CD4-positive, alpha-beta T cell treated with Interleukin-12 subunit alpha and Interleukin-12 subunit beta, for 1 hour (primary cell): ENCODE measurements at regions not wholly inside any gene's neighbourhood (a gene's known extent, or its start where the extent isn't known, plus 50 kb on each side); places are given as distances from the start of the nearest gene placed in this dataset.
"Not testable (repeated sequence)": the region's sequence is repeated elsewhere in the genome, so short reads cannot be mapped to it uniquely, and the experiment has no call there.

Experiments used
- DNase-seq: peaks from one replicate; pipeline ENCODE4 v3.0.0-alpha.2; 2020

DNA sequence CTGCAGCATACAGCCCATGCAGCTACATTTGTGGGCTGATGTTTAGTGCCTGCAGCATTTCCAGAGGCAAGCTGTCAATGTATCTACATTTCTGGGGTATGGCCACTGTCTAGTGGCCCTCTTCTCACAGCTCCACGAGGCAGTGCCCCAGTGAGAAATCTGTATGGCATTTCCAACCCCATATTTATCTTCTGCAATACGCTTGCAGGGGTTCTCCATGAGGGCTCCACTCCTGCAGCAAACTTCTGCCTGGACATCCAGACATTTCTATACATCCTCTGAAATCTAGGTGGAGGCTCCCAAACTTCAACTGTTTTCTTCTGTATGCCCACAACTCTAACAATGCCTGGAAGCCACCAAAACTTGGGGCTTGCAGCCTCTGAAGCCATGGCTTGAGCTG lies 502.3 kb downstream of the C6orf118 start:
- DNase-seq: no peak

DNA sequence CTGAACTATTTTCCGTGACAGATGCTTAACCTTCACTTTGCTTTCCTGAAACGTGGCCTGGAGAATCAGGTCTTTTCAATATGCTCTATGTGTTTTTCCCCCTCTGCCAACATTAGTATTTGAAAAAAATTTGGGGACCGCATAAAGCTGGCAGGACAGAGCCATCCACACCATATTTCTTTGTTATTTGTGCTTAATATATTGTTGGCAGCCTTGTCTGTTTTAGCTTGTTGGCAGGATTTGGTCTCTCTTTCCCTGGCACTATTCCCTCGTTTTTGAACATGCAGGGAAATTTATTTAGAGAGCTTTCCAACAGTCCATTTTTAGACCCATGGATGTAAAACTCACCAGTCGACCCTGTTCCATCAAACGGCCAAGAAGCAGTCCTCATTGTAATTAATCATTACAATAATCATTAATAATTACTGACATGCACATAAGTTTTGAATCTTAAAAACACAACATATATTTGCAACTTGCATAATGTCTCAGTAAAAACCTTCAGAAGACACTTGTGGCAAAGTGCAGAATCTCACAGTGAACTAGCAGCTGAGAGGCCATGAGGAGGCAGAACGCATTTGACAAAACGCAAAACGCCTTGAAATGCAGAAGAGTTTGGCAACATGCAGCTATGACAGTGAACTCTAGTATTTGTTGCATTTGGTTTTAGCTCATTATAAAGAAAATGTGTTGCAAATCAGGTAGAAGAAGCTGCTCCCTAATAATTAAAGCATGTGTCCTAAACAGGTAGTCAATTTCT lies 514.2 kb downstream of the C6orf118 start:
- no peak for DNase-seq

GRCh38 chr6:164792666-164793065 lies 516.7 kb downstream of the C6orf118 start:
- no peak for DNase-seq

DNA sequence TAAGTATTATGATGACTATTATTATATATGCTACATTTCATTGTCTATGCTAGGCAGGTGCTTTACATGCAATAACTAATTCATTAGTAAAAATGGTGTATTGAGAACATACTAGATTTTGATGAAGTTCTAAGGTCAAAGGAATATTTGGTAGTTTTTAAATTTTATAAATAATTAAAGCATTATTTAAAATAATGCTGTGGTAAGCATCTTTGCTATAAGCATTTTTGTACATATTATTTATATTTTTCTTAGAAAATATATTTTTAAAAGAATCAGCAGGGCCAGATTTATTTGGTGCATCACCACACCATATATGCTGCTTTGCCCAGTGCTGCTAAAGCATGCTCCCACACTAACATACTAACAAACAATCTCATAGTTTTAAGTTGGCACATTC lies 517.9 kb downstream of the C6orf118 start:
- no peak for DNase-seq

DNA sequence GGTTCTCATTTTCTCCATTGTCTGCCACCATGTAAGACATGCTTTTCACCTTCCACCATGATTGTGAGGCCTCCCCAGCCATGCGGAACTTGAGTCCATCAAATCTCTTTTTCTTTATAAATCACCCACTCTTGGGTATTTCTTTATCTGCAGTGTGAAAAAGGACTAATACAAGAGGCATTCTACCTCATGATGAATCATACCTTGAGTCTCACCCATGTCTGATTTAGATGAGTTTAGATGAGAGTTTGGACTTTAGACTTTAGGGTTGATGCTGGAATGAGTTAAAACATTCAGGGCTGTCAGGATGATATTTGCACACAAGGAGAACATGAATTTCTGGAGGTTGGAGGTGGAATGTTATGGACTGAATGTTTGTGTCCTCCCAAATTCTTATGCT lies 545.6 kb downstream of the C6orf118 start:
- no peak for DNase-seq

DNA sequence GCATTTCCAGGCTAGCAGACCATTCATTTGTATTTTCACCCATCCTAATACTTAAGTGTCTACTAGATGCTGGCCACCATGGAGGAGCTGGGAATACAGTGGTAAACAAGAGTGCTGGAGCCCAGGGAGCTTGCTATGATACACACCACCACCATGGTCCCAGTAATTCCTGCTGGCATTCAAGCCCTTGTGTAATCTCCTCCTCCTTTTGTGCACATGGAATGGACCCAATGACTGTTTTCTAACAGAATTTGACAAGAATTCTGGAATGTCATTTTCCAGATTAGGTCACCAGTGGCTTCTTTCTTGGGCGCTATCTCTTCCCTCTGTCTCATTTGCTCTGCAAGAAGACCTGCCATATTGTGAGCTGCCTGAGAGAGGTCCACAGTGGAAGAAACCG lies 552.0 kb downstream of the C6orf118 start:
- DNase-seq: no peak

GRCh38 chr6:164756723-164757122 lies 552.7 kb downstream of the C6orf118 start:
- no peak for DNase-seq

- no peak for DNase-seq
Observed at GRCh38 chr6:164756142-164756541, 553.3 kb downstream of the C6orf118 start.

- DNase-seq: no peak
Observed at GRCh38 chr6:164753517-164753916, 555.9 kb downstream of the C6orf118 start.

DNA sequence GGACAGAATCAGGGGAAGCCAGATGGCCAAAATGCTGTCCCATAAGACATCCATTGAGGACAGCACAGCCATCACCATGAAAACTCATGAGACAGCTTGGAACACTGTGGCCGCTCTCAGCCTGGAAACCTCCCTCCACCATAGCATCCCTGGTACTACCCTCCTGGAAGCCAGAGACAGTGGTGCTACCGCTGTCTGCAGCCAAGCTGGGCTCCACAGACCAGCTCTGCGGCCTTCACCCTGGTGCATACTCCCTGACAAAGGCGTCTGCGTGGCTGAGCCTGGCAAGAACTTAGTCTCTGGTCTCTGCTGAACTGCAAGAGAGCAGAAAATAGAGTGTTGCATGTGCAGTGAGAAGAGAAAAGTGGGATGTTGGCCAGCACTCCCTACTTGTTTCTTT lies 558.0 kb downstream of the C6orf118 start:
- DNase-seq: no peak

GRCh38 chr6:164750128-164750527 lies 559.3 kb downstream of the C6orf118 start:
- DNase-seq: no peak

- DNase-seq: no peak
Observed at GRCh38 chr6:164749221-164750064, 560.0 kb downstream of the C6orf118 start.

GRCh38 chr6:164744301-164744700 lies 565.1 kb downstream of the C6orf118 start:
- no peak for DNase-seq

- DNase-seq: no peak
Observed at GRCh38 chr6:164741938-164742451, 567.4 kb downstream of the C6orf118 start.

GRCh38 chr6:164736090-164736489 lies 573.3 kb downstream of the C6orf118 start:
- not testable (repeated sequence) for DNase-seq

DNA sequence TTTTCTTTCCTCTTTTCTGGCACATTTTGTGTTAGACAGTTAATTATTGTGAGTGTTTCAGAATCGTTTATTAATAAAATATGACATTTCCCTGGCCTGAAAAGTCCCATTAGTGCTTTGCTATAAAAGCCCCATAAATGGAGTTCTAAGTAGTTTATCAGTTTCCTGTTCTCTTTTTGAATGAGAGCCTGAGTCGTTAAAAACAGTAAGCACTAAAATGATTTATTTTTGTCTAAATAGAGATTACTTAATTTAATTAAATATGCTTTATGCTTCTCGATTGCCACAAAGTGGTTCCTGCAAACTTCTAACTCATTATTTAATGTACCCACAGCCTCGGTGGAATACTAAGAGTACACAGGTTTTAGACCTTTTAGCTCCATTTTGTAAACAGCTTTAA lies 577.9 kb downstream of the C6orf118 start:
- no peak for DNase-seq

DNA sequence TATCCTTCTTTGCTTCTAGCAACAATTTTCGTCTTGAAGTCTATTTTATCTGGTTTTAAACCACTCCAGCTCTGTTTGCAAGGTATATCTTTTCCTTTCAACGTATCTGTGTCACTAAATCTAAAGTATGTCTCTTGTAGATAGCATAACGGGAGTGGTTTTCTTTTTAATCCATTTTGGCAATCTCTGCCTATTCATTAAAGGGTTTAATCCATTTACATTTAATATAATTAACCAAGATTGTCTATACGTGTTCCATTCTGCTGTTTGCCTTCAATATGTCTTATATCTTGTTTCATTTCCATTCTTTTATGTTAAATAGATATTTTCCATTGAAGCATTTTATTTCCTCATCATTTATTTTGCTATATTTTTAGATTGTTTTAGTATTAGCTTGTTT lies 587.9 kb downstream of the C6orf118 start:
- no peak for DNase-seq

- DNase-seq: no peak
Observed at GRCh38 chr6:164700497-164700896, 608.9 kb downstream of the C6orf118 start.

DNA sequence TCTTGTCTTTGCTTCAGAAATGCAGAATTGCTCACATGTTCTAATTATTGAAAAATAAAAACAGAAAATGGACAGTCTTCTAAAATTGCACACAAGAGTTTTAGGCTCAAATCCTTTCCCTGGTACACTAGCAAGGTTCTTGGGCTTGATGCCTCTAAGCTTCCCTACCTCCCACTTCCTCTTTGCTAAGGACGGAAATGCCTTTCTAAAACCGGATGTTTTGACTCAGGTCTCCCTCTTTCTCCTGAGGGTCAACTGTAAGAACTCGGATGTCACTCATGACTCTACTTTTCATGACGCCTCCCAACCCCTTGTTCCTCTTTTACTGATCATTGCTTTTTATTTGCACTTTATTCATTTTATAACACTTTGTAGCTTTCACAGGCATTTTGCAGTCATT lies 613.5 kb downstream of the C6orf118 start:
- no peak for DNase-seq

- DNase-seq: no peak
Observed at GRCh38 chr6:164694386-164694785, 615.0 kb downstream of the C6orf118 start.

- no peak for DNase-seq
Observed at GRCh38 chr6:164693944-164694343, 615.5 kb downstream of the C6orf118 start.

- DNase-seq: no peak
Observed at GRCh38 chr6:164692772-164693510, 616.5 kb downstream of the C6orf118 start.
